ENCODE measurements at regions not wholly inside any gene's neighbourhood (a gene's known extent, or its start where the extent isn't known, plus 50 kb on each side); places are given as distances from the start of the nearest gene placed in this dataset.

DNA sequence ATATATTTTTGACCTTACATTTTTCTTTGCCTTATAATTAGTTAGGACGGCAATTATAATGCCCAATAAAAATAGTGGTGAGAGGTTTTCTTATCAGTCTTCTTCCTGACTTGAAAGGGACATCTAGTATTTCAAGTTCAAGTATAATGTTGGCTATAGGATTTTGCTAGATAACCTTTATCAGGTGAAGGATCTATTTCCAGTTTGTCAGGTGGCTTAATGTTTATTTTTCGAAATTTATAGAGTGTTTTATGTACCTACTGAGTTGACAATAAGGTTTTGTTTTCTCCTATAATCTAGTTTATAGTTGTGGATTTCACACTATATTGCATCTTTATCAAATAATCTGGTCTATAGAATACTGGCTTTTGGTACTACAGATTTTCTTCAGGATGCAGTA, 351.8 kb upstream of the FGF13 start:
- TF ChIP-seq, protein P1, sequence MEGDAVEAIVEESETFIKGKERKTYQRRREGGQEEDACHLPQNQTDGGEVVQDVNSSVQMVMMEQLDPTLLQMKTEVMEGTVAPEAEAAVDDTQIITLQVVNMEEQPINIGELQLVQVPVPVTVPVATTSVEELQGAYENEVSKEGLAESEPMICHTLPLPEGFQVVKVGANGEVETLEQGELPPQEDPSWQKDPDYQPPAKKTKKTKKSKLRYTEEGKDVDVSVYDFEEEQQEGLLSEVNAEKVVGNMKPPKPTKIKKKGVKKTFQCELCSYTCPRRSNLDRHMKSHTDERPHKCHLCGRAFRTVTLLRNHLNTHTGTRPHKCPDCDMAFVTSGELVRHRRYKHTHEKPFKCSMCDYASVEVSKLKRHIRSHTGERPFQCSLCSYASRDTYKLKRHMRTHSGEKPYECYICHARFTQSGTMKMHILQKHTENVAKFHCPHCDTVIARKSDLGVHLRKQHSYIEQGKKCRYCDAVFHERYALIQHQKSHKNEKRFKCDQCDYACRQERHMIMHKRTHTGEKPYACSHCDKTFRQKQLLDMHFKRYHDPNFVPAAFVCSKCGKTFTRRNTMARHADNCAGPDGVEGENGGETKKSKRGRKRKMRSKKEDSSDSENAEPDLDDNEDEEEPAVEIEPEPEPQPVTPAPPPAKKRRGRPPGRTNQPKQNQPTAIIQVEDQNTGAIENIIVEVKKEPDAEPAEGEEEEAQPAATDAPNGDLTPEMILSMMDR (conservative IDR thresholded peaks at IDR 0.05) = no peak

DNA sequence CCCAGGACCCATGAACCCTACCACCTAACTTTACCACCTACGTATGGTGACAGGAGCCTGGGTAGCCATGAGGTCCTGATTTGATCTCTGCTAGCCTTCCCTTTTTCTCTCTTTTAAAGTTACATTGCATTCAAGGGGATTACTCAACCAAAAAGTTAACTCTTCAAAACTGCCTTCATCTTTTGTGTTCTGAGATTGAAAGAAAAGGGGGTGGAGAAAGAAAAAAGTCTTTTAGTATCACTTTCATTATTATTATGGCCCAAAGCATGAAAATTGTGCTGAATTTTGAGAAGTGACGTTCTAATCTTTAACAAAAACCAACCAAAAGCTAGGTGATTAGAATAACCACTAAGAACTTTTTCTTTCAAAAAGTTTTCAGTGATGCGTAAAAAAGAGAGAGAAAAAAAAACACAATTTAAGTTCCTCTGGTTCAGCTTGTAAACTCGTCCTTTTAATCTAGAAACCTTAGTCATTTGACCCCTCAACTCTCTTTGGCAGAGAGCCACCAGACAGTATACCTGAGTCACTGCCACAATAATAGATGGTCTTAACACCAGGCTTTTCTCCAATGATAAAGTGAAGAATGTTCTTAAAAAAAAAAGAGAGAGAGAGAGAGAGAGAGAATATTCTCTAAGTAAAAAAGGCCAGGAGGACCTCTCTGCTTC, 347.4 kb upstream of the FGF13 start:
- TF ChIP-seq, protein P1 (conservative IDR thresholded peaks at IDR 0.05) = no peak
- H3K27ac ChIP-seq = no peak overlapping the region

More for the DNA sequence above, 351.8 kb upstream of the FGF13 start:
- peak overlapping the region; percentile 40; the same call in 1 of the 2 replicates for H3K27ac ChIP-seq

DNA sequence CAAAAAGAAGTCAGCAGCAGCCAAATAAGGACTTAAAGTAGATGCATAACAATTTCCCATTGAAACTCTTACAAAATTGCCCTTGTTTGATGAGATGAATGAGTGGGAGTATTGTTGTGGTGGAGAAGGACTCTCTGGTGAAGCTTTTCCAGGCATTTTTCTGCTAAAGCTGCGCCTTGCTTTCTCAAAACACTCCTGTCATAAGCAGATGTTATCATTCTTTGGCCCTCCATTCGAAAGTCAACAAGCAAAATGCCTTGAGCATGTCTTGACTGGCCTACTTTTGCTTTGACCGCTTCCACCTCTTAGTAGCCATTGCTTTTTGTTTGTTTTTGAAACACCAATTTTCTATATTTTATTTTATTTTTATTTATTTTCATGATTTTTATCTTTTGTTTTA, 340.9 kb upstream of the FGF13 start:
- TF ChIP-seq, protein P1 (conservative IDR thresholded peaks at IDR 0.05) = no peak
- H3K27ac ChIP-seq = no peak overlapping the region

DNA sequence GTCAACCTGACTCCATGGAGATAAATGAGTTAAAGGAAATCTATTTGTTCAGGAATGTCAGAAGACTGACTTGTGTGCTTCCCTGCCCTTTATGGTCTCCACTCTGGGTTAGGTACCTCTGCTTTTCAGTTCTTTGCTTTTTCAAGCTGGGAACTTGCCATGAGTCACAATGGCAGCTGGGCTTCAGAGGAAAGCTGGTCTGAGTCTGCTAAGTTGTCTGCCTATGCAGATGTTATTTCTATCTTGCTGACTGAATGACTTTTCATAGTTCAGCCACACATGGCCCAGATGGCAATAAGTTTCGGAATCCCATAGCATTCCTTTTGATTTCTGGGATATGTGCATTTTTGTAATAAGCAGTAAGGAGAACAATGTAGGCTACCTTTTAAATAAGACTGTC, 337.9 kb upstream of the FGF13 start:
- TF ChIP-seq, protein P1 (conservative IDR thresholded peaks at IDR 0.05) = no peak

DNA sequence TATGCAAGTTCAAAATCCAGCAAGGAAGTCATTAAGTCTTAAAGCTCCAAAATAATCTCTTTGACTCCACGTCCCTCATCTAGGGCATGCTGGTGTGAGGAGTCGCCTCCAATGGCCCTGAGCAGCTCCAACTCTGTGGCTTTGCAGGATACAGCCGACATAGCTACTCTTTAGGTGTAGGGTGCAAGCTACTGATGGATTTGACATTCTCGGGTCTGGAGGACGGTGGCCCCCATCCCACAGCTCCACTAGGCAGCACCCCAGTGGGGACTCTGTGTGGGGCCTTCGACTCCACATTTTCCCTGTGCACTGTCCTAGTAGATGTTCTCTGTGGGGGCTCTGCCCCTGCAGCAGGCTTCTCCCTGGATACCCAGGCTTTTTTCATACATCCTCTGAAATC, 333.2 kb upstream of the FGF13 start:
- TF ChIP-seq, protein P1 (conservative IDR thresholded peaks at IDR 0.05) = no peak
- H3K27ac ChIP-seq = no peak overlapping the region

More for the DNA sequence above, 337.9 kb upstream of the FGF13 start:
- no peak overlapping the region for H3K27ac ChIP-seq

DNA sequence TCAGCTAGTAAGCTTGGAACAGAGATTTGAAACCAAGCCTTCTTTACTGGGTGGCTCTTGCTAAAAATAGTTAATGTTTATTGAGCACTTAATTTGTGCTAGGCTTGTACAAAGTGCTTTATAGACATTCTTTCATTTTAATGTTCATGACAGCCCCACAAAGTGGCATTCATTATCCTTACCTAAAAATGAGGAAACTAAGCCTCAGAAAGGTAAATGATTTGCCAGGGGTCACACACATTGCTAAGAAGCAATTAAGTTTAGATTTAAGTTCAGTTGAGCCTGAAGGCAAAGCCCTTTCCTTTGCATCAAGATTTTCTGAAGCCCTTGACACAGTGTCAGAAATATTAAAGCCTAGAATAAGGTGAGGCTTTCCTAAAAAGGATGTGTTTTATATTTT, 327.5 kb upstream of the FGF13 start:
- no peak overlapping the region for H3K27ac ChIP-seq
- TF ChIP-seq, protein P1 (conservative IDR thresholded peaks at IDR 0.05) = no peak

DNA sequence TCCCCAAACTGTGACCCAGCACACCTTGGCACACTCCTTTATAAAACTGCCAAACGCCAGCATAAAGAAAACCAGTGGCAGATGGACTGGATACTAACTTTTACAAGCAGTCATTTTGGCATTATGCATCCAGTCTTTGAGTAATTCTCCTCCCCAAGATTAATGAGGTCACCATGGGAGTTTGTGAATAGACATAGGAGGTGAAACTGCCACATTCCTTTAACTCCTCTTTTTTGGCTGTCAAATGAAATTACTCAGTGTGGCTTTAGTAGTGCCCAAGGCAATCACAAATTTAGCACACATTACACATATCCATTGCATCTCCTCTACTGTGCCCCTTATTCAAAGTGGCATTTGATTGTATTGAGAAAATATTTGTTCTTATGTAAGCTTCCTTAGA, 315.3 kb upstream of the FGF13 start:
- TF ChIP-seq, protein P1 (conservative IDR thresholded peaks at IDR 0.05) = no peak

More for the DNA sequence above, 315.3 kb upstream of the FGF13 start:
- no peak overlapping the region for H3K27ac ChIP-seq

Measured in VCaP (cell line).